ENCODE measurements at regions not wholly inside any gene's neighbourhood (a gene's known extent, or its start where the extent isn't known, plus 50 kb on each side); places are given as distances from the start of the nearest gene placed in this dataset.

- Histone ChIP-seq H3K9me3 (ENCODE audit: control extremely low read depth in 1 of 3, control insufficient read depth in 2 of 3, insufficient read depth in 1 of 3, low read length in 2 of 3) (no peaks in the 10 kb centered on the region), H3K27ac (ENCODE audit: low read length in 2 of 2) (no peak overlapping the region), H2AFZ (ENCODE audit: insufficient read depth, low read depth, low read length, poor library complexity, severe bottlenecking) (no peak overlapping the region), H3K27me3 (replicated peaks in 1 of 4; ENCODE audit: control extremely low read depth in 1 of 4, control insufficient read depth in 3 of 4, insufficient read depth in 4 of 4, low read length in 3 of 4) (peaks cover 0 to 2% (median 0%) of the 10 kb centered on the region in 4 experiments), H4K20me1 (ENCODE audit: control insufficient read depth, insufficient read depth, low read length, poor library complexity, severe bottlenecking) (no peaks in the 10 kb centered on the region), H3K79me2 (ENCODE audit: control insufficient read depth, insufficient read depth, low read length) (no peaks in the 10 kb centered on the region), H3K4me3 (ENCODE audit: control extremely low read depth in 1 of 5, extremely low read depth in 1 of 5, insufficient read depth in 1 of 5, low read depth in 2 of 5, low read length in 4 of 5) (no peak overlapping the region), H3K4me1 (ENCODE audit: control insufficient read depth in 2 of 2, insufficient read depth in 2 of 2, low read length in 2 of 2) (no peaks in the 10 kb centered on the region), H3K9ac (ENCODE audit: low read length) (no peak overlapping the region), H3K36me3 (replicated peaks in 1 of 2; ENCODE audit: control extremely low read depth in 1 of 2, control insufficient read depth in 1 of 2, extremely low read depth in 1 of 2, insufficient read depth in 2 of 2, low read length in 1 of 2) (no peaks in the 10 kb centered on the region), H3K4me2 (replicated peaks; ENCODE audit: low read depth, low read length, poor library complexity, severe bottlenecking) (no peak overlapping the region)
- peaks cover 3% of the 10 kb centered on the region for H3K27me3 Mint-ChIP-seq
- CTCF ChIA-PET: no interaction called here
- DNase-seq (no peak), ATAC-seq (ENCODE audit: low read depth) (no peak)
- H3K4me1 Mint-ChIP-seq: no peaks in the 10 kb centered on the region
- H3K27ac Mint-ChIP-seq: no peak overlapping the region
- H3K9me3 Mint-ChIP-seq (ENCODE audit: insufficient read depth): no peaks in the 10 kb centered on the region
- no peak for TF ChIP-seq EZH2 (IDR thresholded peaks at IDR 0.05; ENCODE audit: borderline replicate concordance, insufficient read depth, low read depth, low read length, poor library complexity, severe bottlenecking)
- no peak for TF ChIP-seq CTCF (IDR thresholded peaks at IDR 0.05)
- WGBS (ENCODE audit: insufficient coverage): 90% methylated on average over 7 of the region's 7 CpGs
- intact Hi-C loops (cut with micrococcal nuclease): no loop called here
- POLR2A ChIA-PET: no interaction called here
- no peak overlapping the region for H3K4me3 Mint-ChIP-seq
Observed at GRCh38 chr1:47682198-47682597, 244.4 kb downstream of the FOXD2 start.

GRCh38 chr1:47682786-47683350, 245.0 kb downstream of the FOXD2 start:
- POLR2A ChIA-PET: no interaction called here

More at GRCh38 chr1:47682786-47683350, 245.0 kb downstream of the FOXD2 start:
- Histone ChIP-seq H3K4me2 (replicated peaks; ENCODE audit: low read depth, low read length, poor library complexity, severe bottlenecking) (no peak overlapping the region), H3K36me3 (replicated peaks in 1 of 2; ENCODE audit: control extremely low read depth in 1 of 2, control insufficient read depth in 1 of 2, extremely low read depth in 1 of 2, insufficient read depth in 2 of 2, low read length in 1 of 2) (no peaks in the 10 kb centered on the region), H3K9ac (ENCODE audit: low read length) (no peak overlapping the region), H4K20me1 (ENCODE audit: control insufficient read depth, insufficient read depth, low read length, poor library complexity, severe bottlenecking) (no peaks in the 10 kb centered on the region), H3K4me3 (ENCODE audit: control extremely low read depth in 1 of 5, extremely low read depth in 1 of 5, insufficient read depth in 1 of 5, low read depth in 2 of 5, low read length in 4 of 5) (no peak overlapping the region), H3K4me1 (ENCODE audit: control insufficient read depth in 2 of 2, insufficient read depth in 2 of 2, low read length in 2 of 2) (no peaks in the 10 kb centered on the region), H3K79me2 (ENCODE audit: control insufficient read depth, insufficient read depth, low read length) (no peaks in the 10 kb centered on the region), H3K9me3 (ENCODE audit: control extremely low read depth in 1 of 3, control insufficient read depth in 2 of 3, insufficient read depth in 1 of 3, low read length in 2 of 3) (no peaks in the 10 kb centered on the region), H2AFZ (ENCODE audit: insufficient read depth, low read depth, low read length, poor library complexity, severe bottlenecking) (no peak overlapping the region), H3K27ac (ENCODE audit: low read length in 2 of 2) (no peak overlapping the region), H3K27me3 (replicated peaks in 1 of 4; ENCODE audit: control extremely low read depth in 1 of 4, control insufficient read depth in 3 of 4, insufficient read depth in 4 of 4, low read length in 3 of 4) (peaks cover 0 to 2% (median 0%) of the 10 kb centered on the region in 4 experiments)
- H3K27me3 Mint-ChIP-seq: peaks cover 3% of the 10 kb centered on the region
- 95% methylated on average over 3 of the region's 6 CpGs for WGBS (ENCODE audit: insufficient coverage)
- intact Hi-C loops (cut with micrococcal nuclease): no loop called here
- DNase-seq (no peak), ATAC-seq (ENCODE audit: low read depth) (no peak)
- no peak for TF ChIP-seq CTCF (IDR thresholded peaks at IDR 0.05)
- no peak for TF ChIP-seq EZH2 (IDR thresholded peaks at IDR 0.05; ENCODE audit: borderline replicate concordance, insufficient read depth, low read depth, low read length, poor library complexity, severe bottlenecking)
- H3K9me3 Mint-ChIP-seq (ENCODE audit: insufficient read depth): no peaks in the 10 kb centered on the region
- no peak overlapping the region for H3K4me3 Mint-ChIP-seq
- no peaks in the 10 kb centered on the region for H3K4me1 Mint-ChIP-seq
- CTCF ChIA-PET: no interaction called here
- no peak overlapping the region for H3K27ac Mint-ChIP-seq

All from B cell (primary cell).